ENCODE measurements at regions not wholly inside any gene's neighbourhood (a gene's known extent, or its start where the extent isn't known, plus 50 kb on each side); places are given as distances from the start of the nearest gene placed in this dataset.

DNA sequence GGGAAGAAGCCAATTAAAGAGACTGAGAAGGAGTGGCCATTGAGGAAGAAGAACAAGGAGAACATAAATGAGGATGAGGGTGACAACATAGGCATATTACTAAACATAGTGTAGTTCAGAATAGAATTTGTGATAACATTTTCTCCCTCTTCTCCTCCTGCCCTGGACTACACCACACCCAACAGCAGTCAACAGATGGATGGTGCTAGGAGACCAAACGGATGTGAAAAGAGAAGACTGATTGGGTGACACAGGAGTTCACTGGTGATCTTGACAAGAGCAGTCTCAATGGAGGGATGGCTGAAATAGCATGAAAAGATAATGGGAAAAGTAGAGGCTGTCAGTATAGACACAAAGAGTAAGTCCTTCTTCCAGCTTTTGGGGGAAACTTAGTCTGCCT is 226.5 kb upstream of the FGF13 start:
- TF ChIP-seq EZH2phosphoT487 (IDR thresholded peaks at IDR 0.05) (no peak), EZH2 (IDR thresholded peaks at IDR 0.05) (no peak)
- TF ChIP-seq, protein P1, sequence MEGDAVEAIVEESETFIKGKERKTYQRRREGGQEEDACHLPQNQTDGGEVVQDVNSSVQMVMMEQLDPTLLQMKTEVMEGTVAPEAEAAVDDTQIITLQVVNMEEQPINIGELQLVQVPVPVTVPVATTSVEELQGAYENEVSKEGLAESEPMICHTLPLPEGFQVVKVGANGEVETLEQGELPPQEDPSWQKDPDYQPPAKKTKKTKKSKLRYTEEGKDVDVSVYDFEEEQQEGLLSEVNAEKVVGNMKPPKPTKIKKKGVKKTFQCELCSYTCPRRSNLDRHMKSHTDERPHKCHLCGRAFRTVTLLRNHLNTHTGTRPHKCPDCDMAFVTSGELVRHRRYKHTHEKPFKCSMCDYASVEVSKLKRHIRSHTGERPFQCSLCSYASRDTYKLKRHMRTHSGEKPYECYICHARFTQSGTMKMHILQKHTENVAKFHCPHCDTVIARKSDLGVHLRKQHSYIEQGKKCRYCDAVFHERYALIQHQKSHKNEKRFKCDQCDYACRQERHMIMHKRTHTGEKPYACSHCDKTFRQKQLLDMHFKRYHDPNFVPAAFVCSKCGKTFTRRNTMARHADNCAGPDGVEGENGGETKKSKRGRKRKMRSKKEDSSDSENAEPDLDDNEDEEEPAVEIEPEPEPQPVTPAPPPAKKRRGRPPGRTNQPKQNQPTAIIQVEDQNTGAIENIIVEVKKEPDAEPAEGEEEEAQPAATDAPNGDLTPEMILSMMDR (IDR thresholded peaks at IDR 0.05): no peak

DNA sequence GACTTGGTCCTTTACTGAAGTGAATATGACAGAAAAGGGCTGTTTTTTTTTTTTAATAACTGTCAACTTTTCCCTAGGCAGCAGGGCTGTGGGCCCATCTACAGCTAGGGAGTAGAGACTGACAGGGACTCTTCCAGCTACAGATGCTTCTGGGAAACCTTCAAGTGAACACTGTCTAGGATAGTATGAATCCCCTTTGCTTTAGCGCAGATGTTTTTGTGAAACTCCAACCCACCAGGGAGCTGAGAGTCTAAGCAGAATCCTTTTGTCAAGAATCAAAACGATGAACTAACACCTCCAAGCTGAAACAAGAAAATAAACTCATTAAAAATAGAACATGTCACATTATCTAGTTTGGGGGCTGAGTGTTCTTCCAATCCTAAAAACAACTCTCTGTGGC is 219.7 kb upstream of the FGF13 start:
- DNase-seq (ENCODE audit: low spot score): no peak
- Histone ChIP-seq H3K4me3 (no peak overlapping the region), H3K9ac (no peak overlapping the region), H4K20me1 (ENCODE audit: low read depth) (no peaks in the 10 kb centered on the region), H3K36me3 (no peaks in the 10 kb centered on the region), H3K27me3 (no peaks in the 10 kb centered on the region), H3K4me1 (no peaks in the 10 kb centered on the region), H3K79me2 (ENCODE audit: low read depth) (no peaks in the 10 kb centered on the region), H3F3A (ENCODE audit: low read depth) (no peaks in the 10 kb centered on the region), H3K9me3 (ENCODE audit: low read depth) (peaks cover 6% of the 10 kb centered on the region), H3K27ac (no peak overlapping the region), H2AFZ (replicated peaks) (no peak overlapping the region), H3K4me2 (no peak overlapping the region)
- peaks cover 35% of the 10 kb centered on the region for H3K4me1 Mint-ChIP-seq
- H3K27me3 Mint-ChIP-seq (ENCODE audit: insufficient read depth, low read depth): peaks cover 2% of the 10 kb centered on the region
- H3K9me3 Mint-ChIP-seq: no peaks in the 10 kb centered on the region
- TF ChIP-seq, protein P1 (IDR thresholded peaks at IDR 0.05): no peak
- TF ChIP-seq EZH2phosphoT487 (IDR thresholded peaks at IDR 0.05) (no peak), EZH2 (IDR thresholded peaks at IDR 0.05) (no peak)
- no peaks in the 10 kb centered on the region for H3K36me3 Mint-ChIP-seq
- H3K27ac Mint-ChIP-seq: no peak overlapping the region
- H3K4me3 Mint-ChIP-seq: no peak overlapping the region

More for the DNA sequence above, 226.5 kb upstream of the FGF13 start:
- no peaks in the 10 kb centered on the region for H3K27me3 ChIP-seq
- no peaks in the 10 kb centered on the region for H3F3A ChIP-seq (ENCODE audit: low read depth)
- no peaks in the 10 kb centered on the region for H3K4me1 ChIP-seq
- Mint-ChIP-seq H3K36me3 (no peaks in the 10 kb centered on the region), H3K27ac (no peak overlapping the region), H3K27me3 (ENCODE audit: insufficient read depth, low read depth) (peaks cover 8% of the 10 kb centered on the region), H3K4me1 (peaks cover 4% of the 10 kb centered on the region), H3K4me3 (no peak overlapping the region), H3K9me3 (no peaks in the 10 kb centered on the region)
- H3K27ac ChIP-seq: no peak overlapping the region
- H3K79me2 ChIP-seq (ENCODE audit: low read depth): no peaks in the 10 kb centered on the region
- DNase-seq (ENCODE audit: low spot score): no peak
- H2AFZ ChIP-seq (replicated peaks): no peak overlapping the region
- no peaks in the 10 kb centered on the region for H3K36me3 ChIP-seq
- no peaks in the 10 kb centered on the region for H3K9me3 ChIP-seq (ENCODE audit: low read depth)
- no peak overlapping the region for H3K4me3 ChIP-seq
- no peak overlapping the region for H3K4me2 ChIP-seq
- no peaks in the 10 kb centered on the region for H4K20me1 ChIP-seq (ENCODE audit: low read depth)
- H3K9ac ChIP-seq: no peak overlapping the region

DNA sequence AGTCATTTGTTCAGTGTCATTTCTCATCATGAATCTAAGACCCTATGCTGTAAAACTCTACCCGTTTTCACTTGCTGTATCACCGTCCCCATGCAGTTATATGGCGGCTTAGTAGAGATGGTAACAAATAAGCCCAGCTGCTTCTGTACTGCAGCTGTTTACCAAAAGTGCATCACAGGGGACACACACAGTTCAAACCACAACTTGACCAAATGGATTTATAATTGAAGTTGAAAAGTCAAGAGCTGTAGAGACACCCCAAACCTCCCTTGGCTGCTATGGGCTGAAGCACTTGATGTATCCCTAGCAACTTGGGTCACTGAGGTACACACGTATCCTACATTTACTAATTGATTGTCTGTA is 219.0 kb upstream of the FGF13 start:
- H3K79me2 ChIP-seq (ENCODE audit: low read depth): no peaks in the 10 kb centered on the region
- H3K27me3 Mint-ChIP-seq (ENCODE audit: insufficient read depth, low read depth): peaks cover 2% of the 10 kb centered on the region
- no peak overlapping the region for H3K27ac ChIP-seq
- no peak overlapping the region for H3K27ac Mint-ChIP-seq
- H3K36me3 Mint-ChIP-seq: no peaks in the 10 kb centered on the region
- H3K36me3 ChIP-seq: no peaks in the 10 kb centered on the region
- peaks cover 6% of the 10 kb centered on the region for H3K9me3 ChIP-seq (ENCODE audit: low read depth)
- H3K9me3 Mint-ChIP-seq: no peaks in the 10 kb centered on the region
- H3K4me1 ChIP-seq: no peaks in the 10 kb centered on the region
- no peak overlapping the region for H3K9ac ChIP-seq
- TF ChIP-seq EZH2 (IDR thresholded peaks at IDR 0.05) (no peak), EZH2phosphoT487 (IDR thresholded peaks at IDR 0.05) (no peak)
- TF ChIP-seq, protein P1 (IDR thresholded peaks at IDR 0.05): no peak
- H3K4me2 ChIP-seq: no peak overlapping the region
- DNase-seq (ENCODE audit: low spot score): no peak
- H2AFZ ChIP-seq (replicated peaks): no peak overlapping the region
- H3K27me3 ChIP-seq: no peaks in the 10 kb centered on the region
- no peak overlapping the region for H3K4me3 Mint-ChIP-seq
- H3K4me3 ChIP-seq: no peak overlapping the region
- H3F3A ChIP-seq (ENCODE audit: low read depth): no peaks in the 10 kb centered on the region
- H4K20me1 ChIP-seq (ENCODE audit: low read depth): no peaks in the 10 kb centered on the region
- H3K4me1 Mint-ChIP-seq: peaks cover 35% of the 10 kb centered on the region
